ENCODE measurements at regions not wholly inside any gene's neighbourhood (a gene's known extent, or its start where the extent isn't known, plus 50 kb on each side); places are given as distances from the start of the nearest gene placed in this dataset.

DNA sequence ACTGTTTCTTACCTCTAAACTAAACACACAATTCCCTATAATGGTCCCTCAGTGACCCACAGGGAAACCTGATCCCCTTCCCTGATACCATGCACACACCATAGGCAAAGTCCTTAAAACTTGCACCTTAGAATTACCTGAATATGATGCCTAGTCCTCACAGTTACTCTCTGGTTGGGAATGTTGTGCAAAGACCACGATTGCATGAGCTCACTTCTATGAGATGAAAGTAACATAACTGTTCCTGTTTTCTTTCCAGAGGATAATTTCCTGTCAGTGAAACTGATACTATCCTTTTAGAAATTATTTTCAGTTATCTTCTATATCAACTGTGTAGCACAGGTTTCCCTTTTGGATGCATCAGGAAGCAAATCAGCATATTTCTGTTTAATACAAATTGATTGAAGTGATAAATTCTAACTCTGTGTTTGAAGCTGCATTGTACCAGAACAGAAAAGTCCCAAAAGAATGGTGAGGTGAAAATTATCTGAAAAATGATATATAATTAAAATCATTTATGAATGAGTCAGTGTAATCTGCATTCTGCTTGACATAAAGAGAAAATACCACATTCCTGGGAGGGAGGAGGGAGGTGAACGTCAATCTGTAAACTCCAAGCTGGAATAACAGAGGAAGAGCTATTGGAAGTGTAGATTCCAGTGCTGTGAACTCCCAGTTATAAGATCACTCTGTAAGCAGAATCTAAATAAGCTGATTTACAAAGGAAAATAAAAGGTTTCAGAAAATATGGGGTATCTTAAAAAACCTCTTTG, 51.2 kb upstream of the TNFAIP8 start:
- no peak for TF ChIP-seq TCF4 (CRISPR knock-in tag; IDR thresholded peaks at IDR 0.05; ENCODE audit: borderline replicate concordance)
- TF ChIP-seq ZFP3 (CRISPR knock-in tag; IDR thresholded peaks at IDR 0.05), result no peak
- TF ChIP-seq PATZ1 (CRISPR knock-in tag; IDR thresholded peaks at IDR 0.05; ENCODE audit: borderline replicate concordance), result no peak
